Activated CD4-positive, alpha-beta memory T cell treated with anti-CD3 and anti-CD28 coated beads, Interleukin-2, amount 10 ng/mL, durations not matched to agents 7 days and 5 days (primary cell): ENCODE measurements at regions not wholly inside any gene's neighbourhood (a gene's known extent, or its start where the extent isn't known, plus 50 kb on each side); places are given as distances from the start of the nearest gene placed in this dataset.

Experiments used
- CTCF ChIA-PET: fragments of 350-600 bp; sonication (Branson Sonifier 250); formaldehyde crosslinking; loops from one replicate; lab custom pipeline; 2021; ENCODE audit warnings: antibody characterized with exemption, inconsistent platforms; lab: Charles Lee
- POLR2A ChIA-PET: fragments of 350-600 bp; sonication (Branson Sonifier 250); formaldehyde crosslinking; loops from one replicate; lab custom pipeline; 2021; ENCODE audit warnings: antibody characterized with exemption; lab: Charles Lee
- DNase-seq: peaks from one replicate; pipeline ENCODE4 v3.0.0-alpha.2; 2020
- H3K27ac Mint-ChIP-seq: one replicate; pipeline ENCODE4 v1.8.0; 2021; ENCODE audit warnings: mild to moderate bottlenecking, mixed read lengths
- H3K27me3 Mint-ChIP-seq: one replicate; pipeline ENCODE4 v1.8.0; 2021; ENCODE audit warnings: mixed read lengths
- H3K36me3 Mint-ChIP-seq: one replicate; pipeline ENCODE4 v1.8.0; 2021; ENCODE audit warnings: low read depth, mixed read lengths
- H3K4me1 Mint-ChIP-seq: one replicate; pipeline ENCODE4 v1.8.0; 2021; ENCODE audit warnings: mixed read lengths
- H3K4me3 Mint-ChIP-seq: one replicate; pipeline ENCODE4 v1.8.0; 2021; ENCODE audit warnings: mild to moderate bottlenecking, mixed read lengths
- H3K9me3 Mint-ChIP-seq: one replicate; pipeline ENCODE4 v1.8.0; 2021; ENCODE audit warnings: mixed read lengths

DNA sequence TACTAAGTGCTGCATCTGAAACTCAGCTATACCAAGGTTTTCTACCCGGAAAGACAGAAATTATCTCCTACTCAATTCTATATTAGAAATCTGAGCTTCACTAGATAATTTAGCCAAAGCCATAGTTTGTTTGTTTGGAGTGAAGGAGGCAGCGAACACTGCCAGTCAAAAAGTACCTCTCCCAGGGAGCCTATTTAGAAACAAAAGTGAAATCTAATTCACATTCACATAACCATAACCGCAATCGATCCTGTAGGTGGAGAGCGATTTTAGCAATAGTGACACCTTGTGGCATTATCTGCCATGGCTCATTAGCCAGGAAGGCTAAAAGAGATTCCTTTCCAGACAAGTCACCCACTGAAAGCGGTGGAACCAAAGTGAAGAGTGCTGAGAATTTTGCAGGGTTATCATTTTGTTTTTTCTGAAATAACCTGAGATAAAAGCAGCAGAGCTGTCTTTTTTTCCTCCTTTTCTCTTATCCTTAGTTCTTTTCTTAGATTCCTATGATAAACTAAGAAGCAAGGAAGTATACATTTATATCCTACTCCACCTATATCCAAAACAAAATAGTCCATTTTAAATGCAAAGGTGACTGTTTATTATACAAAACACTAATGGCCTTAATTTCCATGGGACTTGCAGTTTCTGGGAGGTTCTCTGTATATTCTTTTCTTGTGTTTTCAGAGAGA is 83.7 kb upstream of the BET1 start:
- Mint-ChIP-seq H3K27ac (no peak overlapping the region), H3K4me3 (peak overlapping the region; percentile 35), H3K36me3 (no peaks in the 10 kb centered on the region), H3K9me3 (no peaks in the 10 kb centered on the region), H3K27me3 (peaks cover 48% of the 10 kb centered on the region), H3K4me1 (peaks cover 4% of the 10 kb centered on the region)
- DNase-seq, result peak; percentile 59
- ChIA-PET POLR2A (no interaction called here), CTCF (interaction anchor here (1.2 to 3.9 kb wide), 7 partner anchors 10 to 842 kb away, joined by 3 to 11 read pairs (median 5); no protein-coding TSS in a partner anchor)

- POLR2A ChIA-PET, result no interaction called here
- no peak overlapping the region for H3K27ac Mint-ChIP-seq
- DNase-seq, result no peak
- peaks cover 45% of the 10 kb centered on the region for H3K27me3 Mint-ChIP-seq
- H3K4me1 Mint-ChIP-seq, result peaks cover 4% of the 10 kb centered on the region
- no peak overlapping the region for H3K4me3 Mint-ChIP-seq
- CTCF ChIA-PET, result interaction anchor here (3.9 kb wide), 1 partner anchor 188 kb away, joined by 10 read pairs; no protein-coding TSS in a partner anchor
- H3K9me3 Mint-ChIP-seq, result no peaks in the 10 kb centered on the region
- H3K36me3 Mint-ChIP-seq, result no peaks in the 10 kb centered on the region
Observed at GRCh38 chr7:94088560-94088959, 84.4 kb upstream of the BET1 start.

- ChIA-PET CTCF (interaction anchor here (1.1 kb wide), 1 partner anchor 187 kb away, joined by 3 read pairs; no protein-coding TSS in a partner anchor), POLR2A (no interaction called here)
- Mint-ChIP-seq H3K27ac (no peak overlapping the region), H3K4me1 (peaks cover 4% of the 10 kb centered on the region), H3K4me3 (no peak overlapping the region), H3K9me3 (no peaks in the 10 kb centered on the region), H3K27me3 (peaks cover 38% of the 10 kb centered on the region), H3K36me3 (no peaks in the 10 kb centered on the region)
- no peak for DNase-seq
Observed at GRCh38 chr7:94089806-94090205, 85.7 kb upstream of the BET1 start.

DNA sequence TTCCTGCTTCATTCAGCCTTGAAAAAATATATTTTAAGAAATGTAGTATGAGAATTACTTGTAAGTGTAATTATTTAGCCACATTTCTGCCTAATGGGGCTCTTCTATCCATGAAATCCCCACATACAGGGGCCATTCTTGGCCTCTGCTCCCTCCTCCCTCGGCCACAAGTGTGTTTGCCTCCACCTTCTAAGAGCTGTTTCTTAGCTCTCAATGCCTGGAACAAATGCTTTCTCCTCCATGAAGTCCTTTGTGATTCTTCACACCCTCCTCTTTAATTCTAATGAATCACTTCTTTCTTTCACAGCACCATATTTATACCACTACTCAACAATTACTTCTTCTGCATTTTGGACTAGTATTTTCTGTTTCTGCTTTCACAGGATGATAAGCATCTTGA is 88.8 kb upstream of the BET1 start:
- Mint-ChIP-seq H3K36me3 (no peaks in the 10 kb centered on the region), H3K9me3 (no peaks in the 10 kb centered on the region), H3K27ac (no peak overlapping the region), H3K27me3 (peaks cover 33% of the 10 kb centered on the region), H3K4me3 (no peak overlapping the region), H3K4me1 (no peaks in the 10 kb centered on the region)
- ChIA-PET CTCF (no interaction called here), POLR2A (no interaction called here)
- DNase-seq, result no peak

DNA sequence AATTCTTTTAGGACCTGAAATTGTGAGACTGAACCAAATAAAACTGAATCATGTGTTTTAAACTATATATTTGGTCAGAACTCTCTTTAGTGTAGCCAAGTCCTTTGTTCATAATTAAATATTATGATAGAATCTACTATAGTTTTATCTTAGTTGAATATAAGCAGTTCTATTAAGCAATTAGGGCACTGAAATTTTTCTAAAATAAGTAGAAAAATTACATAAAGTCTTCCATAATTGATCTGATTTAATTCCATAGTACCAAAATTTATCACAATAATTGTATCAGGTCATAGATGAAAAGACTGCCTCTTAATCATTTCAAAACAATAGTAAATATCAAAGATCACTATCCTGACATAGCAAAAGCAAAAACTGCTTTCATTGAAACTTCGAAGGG is 90.1 kb upstream of the BET1 start:
- H3K9me3 Mint-ChIP-seq, result no peaks in the 10 kb centered on the region
- no peak overlapping the region for H3K4me3 Mint-ChIP-seq
- H3K27me3 Mint-ChIP-seq, result peaks cover 23% of the 10 kb centered on the region
- ChIA-PET POLR2A (no interaction called here), CTCF (no interaction called here)
- no peak for DNase-seq
- H3K27ac Mint-ChIP-seq, result no peak overlapping the region
- no peaks in the 10 kb centered on the region for H3K36me3 Mint-ChIP-seq
- no peaks in the 10 kb centered on the region for H3K4me1 Mint-ChIP-seq

- H3K4me1 Mint-ChIP-seq, result no peaks in the 10 kb centered on the region
- DNase-seq, result no peak
- no peaks in the 10 kb centered on the region for H3K9me3 Mint-ChIP-seq
- H3K27me3 Mint-ChIP-seq, result peaks cover 15% of the 10 kb centered on the region
- ChIA-PET POLR2A (no interaction called here), CTCF (no interaction called here)
- no peak overlapping the region for H3K27ac Mint-ChIP-seq
- H3K4me3 Mint-ChIP-seq, result no peak overlapping the region
- H3K36me3 Mint-ChIP-seq, result no peaks in the 10 kb centered on the region
Observed at GRCh38 chr7:94095316-94096009, 91.3 kb upstream of the BET1 start.

GRCh38 chr7:94099679-94100078 is 95.5 kb upstream of the BET1 start:
- Mint-ChIP-seq H3K36me3 (no peaks in the 10 kb centered on the region), H3K4me3 (no peak overlapping the region), H3K4me1 (no peaks in the 10 kb centered on the region), H3K27ac (no peak overlapping the region), H3K9me3 (no peaks in the 10 kb centered on the region), H3K27me3 (peaks cover 2% of the 10 kb centered on the region)
- CTCF ChIA-PET, result no interaction called here
- no peak for DNase-seq
- POLR2A ChIA-PET, result no interaction called here

DNA sequence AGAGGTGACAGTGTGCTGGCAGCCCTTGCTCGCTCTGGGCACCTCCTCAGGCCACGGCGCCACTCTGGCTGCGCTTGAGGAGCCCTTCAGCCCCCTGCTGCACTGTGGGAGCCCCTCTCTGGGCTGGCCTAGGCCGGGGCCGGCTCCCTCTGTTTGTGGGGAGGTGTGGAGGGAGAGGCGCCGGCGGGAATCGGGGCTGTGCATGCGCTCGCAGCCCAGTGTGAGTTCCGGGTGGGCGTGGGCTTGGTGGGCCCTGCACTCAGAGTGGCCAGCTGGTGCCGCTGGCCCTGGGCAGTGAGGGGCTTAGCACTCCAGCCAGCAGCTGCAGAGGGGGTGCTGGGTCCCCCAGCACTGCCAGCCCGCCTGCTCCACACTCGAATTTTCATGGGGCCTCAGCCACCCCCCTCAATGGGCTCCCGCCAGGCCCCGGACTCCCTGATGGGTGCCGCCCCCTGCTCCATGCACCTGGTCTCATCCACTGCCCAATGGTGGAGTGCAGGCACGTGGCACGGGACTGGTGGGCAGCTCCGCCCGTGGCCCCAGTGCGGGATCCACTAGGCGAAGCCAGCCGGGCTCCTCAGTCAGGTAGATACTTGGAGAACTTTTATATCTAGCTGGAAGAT is 96.7 kb upstream of the BET1 start:
- no peaks in the 10 kb centered on the region for H3K4me1 Mint-ChIP-seq
- H3K27ac Mint-ChIP-seq, result no peak overlapping the region
- DNase-seq, result no peak
- no peak overlapping the region for H3K4me3 Mint-ChIP-seq
- POLR2A ChIA-PET, result no interaction called here
- no peaks in the 10 kb centered on the region for H3K27me3 Mint-ChIP-seq
- no peaks in the 10 kb centered on the region for H3K36me3 Mint-ChIP-seq
- H3K9me3 Mint-ChIP-seq, result no peaks in the 10 kb centered on the region
- CTCF ChIA-PET, result no interaction called here

GRCh38 chr7:94104301-94104700 is 100.1 kb upstream of the BET1 start:
- no peak overlapping the region for H3K4me3 Mint-ChIP-seq
- no peaks in the 10 kb centered on the region for H3K27me3 Mint-ChIP-seq
- no peak overlapping the region for H3K27ac Mint-ChIP-seq
- DNase-seq, result no peak
- H3K4me1 Mint-ChIP-seq, result no peaks in the 10 kb centered on the region
- no peaks in the 10 kb centered on the region for H3K36me3 Mint-ChIP-seq
- no peaks in the 10 kb centered on the region for H3K9me3 Mint-ChIP-seq
- POLR2A ChIA-PET, result no interaction called here
- CTCF ChIA-PET, result no interaction called here

GRCh38 chr7:94109556-94109955 is 105.4 kb upstream of the BET1 start:
- ChIA-PET CTCF (no interaction called here), POLR2A (no interaction called here)
- Mint-ChIP-seq H3K9me3 (no peaks in the 10 kb centered on the region), H3K4me3 (no peak overlapping the region), H3K27ac (no peak overlapping the region), H3K36me3 (no peaks in the 10 kb centered on the region), H3K4me1 (no peaks in the 10 kb centered on the region), H3K27me3 (no peaks in the 10 kb centered on the region)
- no peak for DNase-seq

DNA sequence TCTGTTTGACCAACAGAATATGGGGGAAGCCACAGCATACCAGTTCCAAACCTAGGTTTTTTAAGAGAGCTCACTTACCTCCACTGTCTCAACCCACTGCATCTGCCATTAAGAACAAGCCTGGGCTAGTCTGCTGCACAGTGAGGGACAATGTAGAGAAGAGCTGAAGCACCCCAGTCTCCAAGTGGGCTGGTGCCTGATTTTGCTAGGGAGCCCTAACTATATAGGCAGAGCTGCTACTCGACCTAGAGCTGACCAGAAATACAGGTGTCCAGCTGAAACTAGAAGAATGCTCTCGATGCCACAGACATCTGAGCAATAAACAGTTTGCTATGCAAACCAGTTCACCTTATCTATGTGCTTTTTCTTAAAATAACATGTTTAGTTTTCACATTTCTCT is 106.9 kb upstream of the BET1 start:
- no peak for DNase-seq
- Mint-ChIP-seq H3K27me3 (no peaks in the 10 kb centered on the region), H3K9me3 (no peaks in the 10 kb centered on the region), H3K36me3 (no peaks in the 10 kb centered on the region), H3K27ac (no peak overlapping the region), H3K4me3 (no peak overlapping the region), H3K4me1 (no peaks in the 10 kb centered on the region)
- ChIA-PET CTCF (no interaction called here), POLR2A (no interaction called here)

DNA sequence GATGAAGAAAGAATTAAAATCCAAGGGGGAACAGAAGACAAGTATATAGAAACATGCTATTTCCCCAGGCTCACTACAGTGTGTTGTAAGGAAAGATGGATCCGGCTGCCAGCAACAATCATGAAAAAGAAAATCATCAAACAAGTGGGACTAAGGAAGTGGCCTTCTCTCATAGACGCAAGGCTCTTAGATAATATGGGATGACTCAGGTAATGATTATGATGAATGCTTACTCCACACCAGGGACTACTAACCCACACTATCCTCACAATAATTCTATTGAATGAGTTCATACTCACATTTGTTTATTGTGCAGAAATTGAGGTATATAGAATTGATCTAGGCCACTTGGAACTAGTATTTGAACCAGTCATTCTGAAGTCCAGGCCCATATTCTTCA is 111.2 kb upstream of the BET1 start:
- Mint-ChIP-seq H3K9me3 (no peaks in the 10 kb centered on the region), H3K27me3 (no peaks in the 10 kb centered on the region), H3K27ac (no peak overlapping the region), H3K4me3 (no peak overlapping the region), H3K4me1 (no peaks in the 10 kb centered on the region), H3K36me3 (no peaks in the 10 kb centered on the region)
- DNase-seq, result no peak
- POLR2A ChIA-PET, result no interaction called here
- CTCF ChIA-PET, result no interaction called here

DNA sequence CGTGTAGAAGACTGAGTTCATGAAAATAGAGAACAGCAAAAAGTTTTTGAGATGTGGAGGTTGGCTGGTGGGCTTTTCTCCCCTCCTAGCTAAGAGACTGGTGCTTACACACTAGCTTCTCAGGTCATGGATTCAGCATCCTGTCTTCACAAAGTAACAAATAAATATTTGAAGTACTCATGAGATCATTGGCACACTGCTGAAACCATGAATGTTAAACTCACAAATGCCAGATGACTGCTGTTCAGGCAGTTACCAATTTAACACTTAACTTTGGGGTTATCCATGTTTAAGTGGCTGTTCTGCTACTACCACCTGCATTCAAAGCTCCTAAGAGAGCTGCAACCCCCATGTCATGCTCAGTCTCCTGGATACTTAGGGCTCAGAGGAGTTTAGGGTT is 119.0 kb upstream of the BET1 start:
- DNase-seq, result no peak
- ChIA-PET POLR2A (no interaction called here), CTCF (no interaction called here)
- no peaks in the 10 kb centered on the region for H3K4me1 Mint-ChIP-seq
- H3K4me3 Mint-ChIP-seq, result no peak overlapping the region
- H3K27me3 Mint-ChIP-seq, result peaks cover 6% of the 10 kb centered on the region
- H3K36me3 Mint-ChIP-seq, result no peaks in the 10 kb centered on the region
- H3K9me3 Mint-ChIP-seq, result no peaks in the 10 kb centered on the region
- no peak overlapping the region for H3K27ac Mint-ChIP-seq
